AG04449 (cell line): ENCODE measurements at regions not wholly inside any gene's neighbourhood (a gene's known extent, or its start where the extent isn't known, plus 50 kb on each side); places are given as distances from the start of the nearest gene placed in this dataset.
"Not testable (repeated sequence)": the region's sequence is repeated elsewhere in the genome, so short reads cannot be mapped to it uniquely, and the experiment has no call there.

Experiments
- CTCF ChIA-PET: fragments of 350-600 bp; formaldehyde crosslinking; extraction: SDS; loops from one replicate; lab custom pipeline; 2021; ENCODE audit warnings: antibody characterized with exemption; lab: Yijun Ruan, JAX
- POLR2A ChIA-PET: fragments of 400-600, 350-600 bp; formaldehyde crosslinking; extraction: SDS; loops from one replicate; lab custom pipeline; 2020; ENCODE audit warnings: antibody characterized with exemption, inconsistent platforms; lab: Yijun Ruan, JAX
- DNase-seq: peaks from one replicate; pipeline ENCODE4 v3.0.0-alpha.2; 2010; ENCODE audit warnings: low read depth, low spot score
- H3K4me3 ChIP-seq: 2 replicates; pipeline ENCODE4 v1.5.1; 2011; ENCODE audit warnings: low read depth, mild to moderate bottlenecking, control low read depth, low read length
- CTCF ChIP-seq: IDR thresholded peaks from one replicate; pipeline ENCODE4 v1.5.1; 2011; ENCODE audit warnings: mild to moderate bottlenecking, moderate library complexity, low read length, control low read depth, inconsistent platforms; ENCODE audit not compliant: insufficient read depth; ENCODE audit errors: missing control alignments

DNA sequence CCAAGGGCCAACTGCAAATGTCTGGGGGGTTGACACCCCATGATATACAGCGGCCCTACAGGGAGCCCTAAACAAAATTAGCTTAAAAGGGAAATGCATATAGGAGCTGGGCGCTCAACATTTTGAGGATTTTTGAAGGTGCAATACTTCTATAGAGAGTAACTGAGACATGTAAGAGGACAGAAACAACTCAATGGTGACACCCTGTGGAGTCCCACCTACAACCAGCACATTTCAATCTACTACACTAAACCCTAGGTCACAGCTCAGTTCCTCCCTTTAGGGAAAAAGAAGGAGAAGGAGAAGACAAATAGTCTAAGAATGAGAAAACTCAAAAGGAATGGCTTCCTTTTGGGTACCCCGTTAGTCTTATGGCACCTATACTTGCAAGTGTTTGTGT is 1010.5 kb upstream of the NOVA1 start:
- CTCF ChIA-PET, result no interaction called here
- no peak for DNase-seq
- POLR2A ChIA-PET, result no interaction called here

GRCh38 chr14:27612121-27612520 is 1014.3 kb upstream of the NOVA1 start:
- DNase-seq, result no peak
- POLR2A ChIA-PET, result no interaction called here
- CTCF ChIA-PET, result no interaction called here
- no peak for TF ChIP-seq CTCF
- H3K4me3 ChIP-seq, result no peak overlapping the region

More for the DNA sequence above, 1010.5 kb upstream of the NOVA1 start:
- H3K4me3 ChIP-seq, result no peak overlapping the region
- TF ChIP-seq CTCF, result no peak

- ChIA-PET POLR2A (no interaction called here), CTCF (no interaction called here)
These were observed 1015.3 kb upstream of the NOVA1 start for GRCh38 chr14:27613102-27613501.

GRCh38 chr14:27623782-27624181 is 1025.9 kb upstream of the NOVA1 start:
- H3K4me3 ChIP-seq, result no peak overlapping the region
- TF ChIP-seq CTCF, result no peak
- ChIA-PET POLR2A (no interaction called here), CTCF (no interaction called here)
- no peak for DNase-seq

More at GRCh38 chr14:27613102-27613501, 1015.3 kb upstream of the NOVA1 start:
- TF ChIP-seq CTCF, result no peak
- no peak overlapping the region for H3K4me3 ChIP-seq
- DNase-seq, result no peak

GRCh38 chr14:27634056-27634970 is 1036.5 kb upstream of the NOVA1 start:
- CTCF ChIA-PET, result no interaction called here
- no peak for TF ChIP-seq CTCF
- H3K4me3 ChIP-seq, result no peak overlapping the region
- POLR2A ChIA-PET, result no interaction called here
- no peak for DNase-seq

GRCh38 chr14:27640688-27641087 is 1042.9 kb upstream of the NOVA1 start:
- DNase-seq, POLR2A ChIA-PET, CTCF ChIA-PET: not testable (repeated sequence)

More at GRCh38 chr14:27640688-27641087, 1042.9 kb upstream of the NOVA1 start:
- H3K4me3 ChIP-seq, result not testable (repeated sequence)
